AG20443 (cell line): ENCODE measurements at regions not wholly inside any gene's neighbourhood (a gene's known extent, or its start where the extent isn't known, plus 50 kb on each side); places are given as distances from the start of the nearest gene placed in this dataset.

Experiments used
- DNase-seq: peaks from one replicate; pipeline ENCODE4 v3.0.0; 2012; ENCODE audit warnings: low spot score, mixed read lengths

DNA sequence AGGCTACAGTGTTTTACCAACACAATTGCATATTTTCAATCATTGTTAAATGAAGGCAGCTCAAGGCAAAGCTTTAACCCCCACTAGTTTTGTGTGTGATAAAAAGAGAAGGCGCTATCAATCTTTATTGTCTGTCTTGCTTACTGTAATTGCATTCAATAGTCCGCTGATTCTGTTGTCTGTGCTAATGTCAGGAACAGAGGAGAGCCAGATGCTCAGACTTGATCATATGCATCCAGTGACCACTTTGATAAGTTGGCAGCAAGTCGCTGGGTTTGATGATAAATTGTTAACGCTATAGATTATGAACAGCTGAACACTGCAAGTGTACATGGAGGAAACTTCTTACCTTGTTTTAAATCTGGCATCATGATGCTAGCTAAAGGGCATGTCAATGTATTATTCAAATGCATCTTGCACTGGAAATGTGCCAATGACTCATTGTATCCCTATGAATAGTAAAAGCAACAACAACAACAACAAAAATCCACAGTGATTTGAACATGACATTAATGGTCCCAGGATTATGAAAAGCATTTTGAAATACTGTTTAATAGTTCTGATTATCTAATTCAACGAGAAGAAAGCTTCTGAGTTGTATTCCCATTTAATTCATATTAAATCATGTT, 423.5 kb upstream of the FANCL start:
- no peak for DNase-seq

- DNase-seq, result no peak
Observed at GRCh38 chr2:58660046-58660445, 418.9 kb upstream of the FANCL start.

DNA sequence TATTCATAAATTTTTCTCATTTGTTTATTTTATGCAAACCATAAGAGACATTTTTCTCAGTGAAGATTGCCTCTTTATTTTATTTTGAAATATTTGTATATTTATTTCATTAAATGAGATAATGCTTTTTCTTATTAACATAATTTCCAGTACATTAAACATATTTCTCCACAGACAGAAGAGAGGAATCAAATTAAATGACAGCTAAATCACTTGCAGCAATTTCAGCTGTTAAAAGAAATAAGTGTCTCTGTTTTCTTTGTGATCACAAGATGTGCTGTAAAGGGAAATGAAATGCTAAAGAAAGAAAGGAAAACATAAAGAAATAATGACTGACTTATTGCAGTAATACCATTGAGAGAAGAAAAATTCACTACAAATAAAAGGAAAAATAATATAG, 414.0 kb upstream of the FANCL start:
- no peak for DNase-seq

DNA sequence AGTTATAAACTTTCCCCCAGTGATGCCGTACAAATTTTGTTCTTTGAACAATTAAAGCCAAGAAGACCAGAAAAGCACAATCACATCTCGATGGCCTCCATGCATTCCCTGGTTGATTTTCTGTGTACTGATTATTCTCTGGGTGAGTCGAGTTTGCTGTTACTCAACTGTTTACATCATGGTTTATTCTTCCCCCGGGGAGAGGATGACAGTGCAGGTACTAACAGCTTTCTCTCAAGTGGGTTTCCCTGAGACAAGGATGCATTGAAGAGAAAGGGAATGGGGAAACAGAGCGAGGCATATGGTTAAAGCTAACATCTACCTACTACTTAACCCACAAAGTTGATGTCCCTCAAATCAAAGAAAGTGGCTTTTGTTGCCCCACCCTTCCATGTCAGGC, 410.8 kb upstream of the FANCL start:
- DNase-seq, result no peak

GRCh38 chr2:58650781-58651180, 409.7 kb upstream of the FANCL start:
- DNase-seq, result no peak

DNA sequence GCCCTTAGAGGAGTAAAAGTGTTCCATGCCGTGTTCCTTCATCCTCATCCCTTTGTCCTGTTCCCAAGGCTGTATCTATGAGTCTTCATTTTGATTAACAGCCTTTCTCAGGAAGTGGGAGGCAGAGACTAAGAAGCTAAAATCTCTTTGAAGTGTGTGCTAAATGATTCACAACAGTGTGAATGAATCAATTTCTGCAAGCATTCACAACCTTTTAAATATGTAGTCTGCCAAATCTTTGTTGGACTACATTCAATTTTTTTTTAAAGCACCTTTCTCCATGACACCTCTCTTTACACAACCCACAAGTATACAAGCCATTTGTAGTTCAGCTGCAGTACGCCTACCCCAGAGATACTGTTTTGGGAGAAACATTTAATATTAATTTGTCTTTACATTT, 408.6 kb upstream of the FANCL start:
- no peak for DNase-seq

DNA sequence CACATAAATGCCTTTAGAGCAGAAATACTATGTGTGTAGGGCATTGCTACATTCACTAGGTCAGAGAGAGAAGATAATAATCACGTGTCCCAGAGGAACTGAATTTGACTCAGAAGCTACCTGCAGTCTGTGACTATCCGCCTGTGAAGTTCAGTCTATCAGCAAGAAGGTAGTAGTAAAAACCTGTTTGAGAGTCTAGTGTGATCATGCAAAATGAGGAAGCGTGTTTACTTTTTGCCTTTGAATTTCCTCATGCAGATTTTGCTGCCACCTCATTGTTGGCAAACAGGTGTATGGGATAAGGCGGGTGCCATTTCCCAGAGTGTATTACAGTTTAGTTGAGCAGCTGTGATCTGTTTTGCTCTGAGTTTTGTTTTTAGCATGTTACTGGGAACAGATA, 403.9 kb upstream of the FANCL start:
- no peak for DNase-seq

DNA sequence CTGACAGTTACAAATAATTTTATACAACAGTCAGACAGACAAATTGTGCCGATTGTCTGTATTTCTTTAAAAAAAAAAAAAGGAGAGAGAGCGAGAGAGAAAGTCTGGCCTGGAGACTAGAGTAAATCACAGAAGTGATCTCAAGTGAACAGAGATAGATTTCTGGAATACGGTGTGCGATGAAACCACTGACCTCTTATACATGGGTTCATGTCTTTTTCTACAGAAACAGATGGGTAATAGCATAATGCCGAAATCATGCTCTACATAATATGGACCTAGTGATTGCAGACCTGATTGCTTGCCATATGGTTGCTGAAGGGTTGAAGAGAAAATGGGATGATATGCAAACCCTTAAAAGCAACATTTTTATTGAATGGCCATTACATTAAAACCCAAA, 403.3 kb upstream of the FANCL start:
- DNase-seq, result no peak

- DNase-seq, result no peak
Observed at GRCh38 chr2:58641001-58641400, 399.9 kb upstream of the FANCL start.

DNA sequence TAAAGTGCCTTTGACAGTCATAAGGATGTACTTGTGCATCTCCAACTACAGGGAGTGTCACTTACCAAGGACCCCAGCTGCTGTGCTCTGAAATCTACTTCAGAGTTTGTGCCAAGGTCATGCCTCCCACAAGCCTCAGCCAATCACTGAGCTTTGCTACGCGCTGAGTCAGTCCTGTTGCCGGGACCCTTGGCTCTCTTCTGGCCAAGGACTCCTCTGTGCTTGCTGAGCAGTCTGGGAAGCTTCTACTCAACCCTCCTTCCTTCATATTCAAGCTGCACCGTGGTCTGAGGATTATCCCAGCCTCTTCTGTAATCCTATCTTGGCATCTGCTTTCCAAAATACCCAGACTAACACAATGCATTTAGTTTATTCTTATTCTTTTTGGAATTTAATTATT, 398.9 kb upstream of the FANCL start:
- no peak for DNase-seq

DNA sequence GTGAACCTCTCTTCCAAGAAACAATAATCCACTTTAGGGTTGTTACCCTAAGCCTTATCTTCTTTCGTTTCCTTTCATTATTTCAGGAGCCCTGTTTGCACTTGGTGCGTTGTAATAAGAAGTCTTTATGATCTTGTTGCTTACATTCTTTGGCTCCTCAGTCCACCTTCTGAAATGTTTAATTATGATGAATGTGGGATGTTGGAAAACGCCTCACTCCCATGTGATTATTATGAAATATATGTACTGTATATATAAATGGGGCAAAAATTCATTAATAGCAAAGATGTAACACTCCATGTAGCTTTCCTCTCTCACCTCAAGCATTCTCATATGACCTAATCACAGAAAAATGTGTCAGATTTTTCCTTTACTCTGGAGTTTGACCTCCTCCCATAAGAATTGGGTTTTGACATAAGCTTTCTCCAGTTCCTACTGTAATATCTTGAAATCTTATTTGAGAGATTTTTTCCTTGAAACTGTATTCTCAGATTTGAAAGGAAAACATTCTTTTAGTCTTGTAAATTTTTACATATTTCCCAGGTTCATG, 397.2 kb upstream of the FANCL start:
- DNase-seq, result no peak

- no peak for DNase-seq
Observed at GRCh38 chr2:58636872-58637271, 395.7 kb upstream of the FANCL start.

GRCh38 chr2:58635801-58636375, 394.8 kb upstream of the FANCL start:
- DNase-seq, result no peak

DNA sequence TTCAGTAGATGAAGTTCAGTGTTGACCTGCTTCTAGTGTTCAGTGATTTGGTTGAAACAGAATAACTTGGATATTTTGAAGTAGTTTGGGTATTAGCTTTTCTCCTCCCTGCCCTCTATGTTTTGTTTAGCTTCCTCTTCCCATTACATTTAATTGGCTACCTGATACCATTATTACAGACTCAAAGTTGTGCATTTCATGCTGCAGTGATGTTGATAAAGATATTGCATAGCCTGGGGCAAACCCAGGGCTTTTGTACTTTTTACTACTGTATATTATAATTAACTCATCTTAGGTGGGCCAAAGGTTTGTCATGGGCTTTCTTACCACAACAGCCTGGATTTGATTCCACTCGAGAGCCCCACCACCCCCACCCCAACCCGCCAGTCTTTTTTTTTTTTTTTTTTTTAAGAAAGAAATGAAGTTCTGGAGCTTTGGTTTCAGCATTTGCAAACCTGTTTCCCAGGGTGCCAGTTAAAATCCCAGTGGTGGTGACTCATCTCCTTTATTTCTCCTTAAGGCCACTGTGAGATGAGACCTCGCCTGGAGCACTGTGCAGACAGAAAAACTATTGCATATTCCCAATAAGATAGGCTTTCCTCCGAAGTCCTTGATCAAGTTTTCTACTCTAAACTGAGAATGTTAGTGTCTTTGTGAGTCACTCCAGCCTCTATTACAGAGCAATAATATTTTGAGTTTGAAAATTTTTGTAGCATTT, 393.7 kb upstream of the FANCL start:
- no peak for DNase-seq

- DNase-seq, result peak; percentile 18
Observed at GRCh38 chr2:58633613-58634365, 392.7 kb upstream of the FANCL start.

DNA sequence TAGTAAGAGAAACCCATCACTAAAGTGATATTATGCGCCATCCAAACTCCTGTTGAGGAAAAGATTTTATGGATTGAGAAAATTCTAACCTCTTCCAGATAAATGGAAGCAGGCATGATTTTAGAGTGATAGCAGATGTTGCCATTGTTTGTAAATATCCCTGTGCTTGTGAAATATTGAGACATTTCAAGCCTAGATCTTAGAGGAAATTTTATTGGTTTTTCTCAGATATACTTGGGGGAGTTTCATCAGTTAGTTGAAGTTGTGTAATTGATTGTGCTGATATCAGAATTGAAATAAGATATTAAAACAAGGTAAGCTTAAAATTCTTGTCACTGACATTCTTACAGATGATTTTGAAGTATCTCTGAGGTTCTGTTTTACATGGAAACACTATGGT, 390.9 kb upstream of the FANCL start:
- DNase-seq, result no peak

- no peak for DNase-seq
Observed at GRCh38 chr2:58629545-58630119, 388.5 kb upstream of the FANCL start.

- DNase-seq, result no peak
Observed at GRCh38 chr2:58620896-58621295, 379.8 kb upstream of the FANCL start.

DNA sequence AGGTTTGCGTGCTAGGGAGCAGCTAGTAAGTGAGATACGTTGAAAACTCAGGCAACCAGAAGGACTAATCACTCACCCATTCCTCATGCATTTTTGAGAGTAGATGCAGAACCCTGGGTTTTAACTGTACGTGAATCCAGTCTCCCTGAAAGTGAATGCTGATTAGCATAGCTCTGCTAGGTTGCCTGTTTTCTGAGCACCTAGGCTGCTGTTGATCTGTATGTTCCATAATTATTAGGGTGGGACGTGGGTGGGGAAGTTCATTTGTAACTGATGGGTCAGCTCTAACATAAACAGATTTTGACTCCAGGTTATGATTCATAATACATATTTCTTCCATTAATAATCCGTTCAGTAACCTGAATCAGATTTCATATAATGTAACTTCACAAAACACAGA, 379.0 kb upstream of the FANCL start:
- no peak for DNase-seq

- DNase-seq, result no peak
Observed at GRCh38 chr2:58616961-58617360, 375.8 kb upstream of the FANCL start.

DNA sequence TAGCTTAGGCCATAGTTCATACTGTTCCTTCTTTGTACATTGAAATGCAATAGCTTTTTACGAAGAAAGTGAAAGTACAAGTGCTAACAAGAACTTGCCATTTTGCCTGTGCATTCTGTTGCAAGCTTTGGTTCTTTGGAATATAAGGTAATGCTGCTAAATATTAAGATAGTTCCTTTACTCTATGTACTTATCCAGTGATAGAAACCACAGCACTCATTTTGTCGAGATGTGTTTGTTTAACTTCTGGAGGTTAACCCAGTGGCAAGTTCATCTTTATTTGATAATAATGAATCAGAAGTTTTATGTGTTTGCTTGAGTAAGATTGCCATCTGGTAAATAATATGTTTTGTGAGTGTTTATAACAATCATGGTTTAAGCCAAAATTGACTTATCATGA, 373.1 kb upstream of the FANCL start:
- no peak for DNase-seq

GRCh38 chr2:58612973-58613372, 371.8 kb upstream of the FANCL start:
- no peak for DNase-seq
